Esophagus squamous epithelium (tissue), 4 donors: ENCODE measurements at regions not wholly inside any gene's neighbourhood (a gene's known extent, or its start where the extent isn't known, plus 50 kb on each side); places are given as distances from the start of the nearest gene placed in this dataset.

Experiments
- POLR2A ChIP-seq, 4 donors: fragments of 450-650 bp; IDR thresholded peaks; one replicate each; pipeline ENCODE4 v1.6.1; 2017; ENCODE audit warnings: antibody characterized with exemption in 4 of 4, mild to moderate bottlenecking in 4 of 4, moderate library complexity in 3 of 4
- TF ChIP-seq, protein P1 (sequence below), 6 experiments: fragments of 450-650 bp in 4 of 6; fragments of 200-600 bp in 2 of 6; sonication (generic) in 2 of 6; IDR thresholded peaks; one replicate each; pipeline ENCODE4 v1.5.1; 2016 to 2019; ENCODE audit warnings: antibody characterized with exemption in 6 of 6, mild to moderate bottlenecking in 4 of 6, moderate library complexity in 4 of 6

DNA sequence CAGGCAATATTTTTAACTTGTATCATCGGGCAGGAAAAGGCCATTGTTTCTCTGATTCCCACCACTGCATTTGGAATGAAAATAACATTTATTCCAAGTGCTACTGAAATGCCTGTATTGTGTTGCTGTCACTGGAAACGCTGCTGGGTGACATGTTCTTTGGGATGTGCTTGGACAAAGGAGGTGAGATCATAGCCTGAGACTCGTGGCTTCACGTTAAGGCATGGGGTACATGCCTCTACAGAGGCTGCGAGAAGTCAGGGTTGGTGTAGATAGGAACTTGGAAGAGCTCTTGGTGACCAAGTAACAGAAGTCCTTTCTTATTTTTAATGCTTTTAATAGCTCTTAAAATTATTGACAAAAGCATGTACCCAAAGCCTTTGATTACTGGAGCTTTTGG is 58.8 kb upstream of the MAF start:
- TF ChIP-seq POLR2A (IDR thresholded peaks at IDR 0.05), result no peak
- TF ChIP-seq, protein P1, sequence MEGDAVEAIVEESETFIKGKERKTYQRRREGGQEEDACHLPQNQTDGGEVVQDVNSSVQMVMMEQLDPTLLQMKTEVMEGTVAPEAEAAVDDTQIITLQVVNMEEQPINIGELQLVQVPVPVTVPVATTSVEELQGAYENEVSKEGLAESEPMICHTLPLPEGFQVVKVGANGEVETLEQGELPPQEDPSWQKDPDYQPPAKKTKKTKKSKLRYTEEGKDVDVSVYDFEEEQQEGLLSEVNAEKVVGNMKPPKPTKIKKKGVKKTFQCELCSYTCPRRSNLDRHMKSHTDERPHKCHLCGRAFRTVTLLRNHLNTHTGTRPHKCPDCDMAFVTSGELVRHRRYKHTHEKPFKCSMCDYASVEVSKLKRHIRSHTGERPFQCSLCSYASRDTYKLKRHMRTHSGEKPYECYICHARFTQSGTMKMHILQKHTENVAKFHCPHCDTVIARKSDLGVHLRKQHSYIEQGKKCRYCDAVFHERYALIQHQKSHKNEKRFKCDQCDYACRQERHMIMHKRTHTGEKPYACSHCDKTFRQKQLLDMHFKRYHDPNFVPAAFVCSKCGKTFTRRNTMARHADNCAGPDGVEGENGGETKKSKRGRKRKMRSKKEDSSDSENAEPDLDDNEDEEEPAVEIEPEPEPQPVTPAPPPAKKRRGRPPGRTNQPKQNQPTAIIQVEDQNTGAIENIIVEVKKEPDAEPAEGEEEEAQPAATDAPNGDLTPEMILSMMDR (IDR thresholded peaks at IDR 0.05), result no peak
